AG09309 (cell line): ENCODE measurements at regions not wholly inside any gene's neighbourhood (a gene's known extent, or its start where the extent isn't known, plus 50 kb on each side); places are given as distances from the start of the nearest gene placed in this dataset.

Experiments used
- DNase-seq: peaks from one replicate; pipeline ENCODE4 v3.0.0-alpha.2; 2010; ENCODE audit warnings: low read depth
- H3K4me3 ChIP-seq: 2 replicates; pipeline ENCODE4 v1.5.1; 2011; ENCODE audit warnings: mild to moderate bottlenecking, low read depth, low read length, moderate library complexity; ENCODE audit not compliant: control insufficient read depth
- TF ChIP-seq, protein P1 (sequence below): IDR thresholded peaks from 2 replicates; pipeline ENCODE4 v1.5.1; 2011; ENCODE audit warnings: mild to moderate bottlenecking, low read depth, low read length, inconsistent platforms; ENCODE audit not compliant: insufficient read depth, control insufficient read depth; ENCODE audit errors: missing control alignments

DNA sequence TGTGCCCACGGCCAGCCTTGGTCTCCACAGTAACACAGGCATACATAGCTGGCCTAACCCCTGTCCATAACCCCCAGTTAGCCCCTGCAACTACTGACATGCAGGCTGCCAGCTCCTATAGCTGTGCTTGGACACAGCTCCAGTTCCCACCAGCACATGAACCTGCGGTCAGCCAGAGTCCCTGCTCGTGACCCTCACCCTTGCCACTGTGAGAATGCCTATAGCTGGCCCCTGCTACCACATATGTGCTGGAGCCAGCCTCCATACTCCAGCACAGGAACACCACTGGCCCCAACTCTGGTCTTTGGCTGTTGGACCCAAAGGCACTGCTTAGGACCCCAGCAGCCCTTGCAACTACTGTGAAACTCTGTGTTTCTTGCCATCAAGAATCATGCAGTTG lies 930.9 kb downstream of the ADGRL3 start:
- no peak for DNase-seq

DNA sequence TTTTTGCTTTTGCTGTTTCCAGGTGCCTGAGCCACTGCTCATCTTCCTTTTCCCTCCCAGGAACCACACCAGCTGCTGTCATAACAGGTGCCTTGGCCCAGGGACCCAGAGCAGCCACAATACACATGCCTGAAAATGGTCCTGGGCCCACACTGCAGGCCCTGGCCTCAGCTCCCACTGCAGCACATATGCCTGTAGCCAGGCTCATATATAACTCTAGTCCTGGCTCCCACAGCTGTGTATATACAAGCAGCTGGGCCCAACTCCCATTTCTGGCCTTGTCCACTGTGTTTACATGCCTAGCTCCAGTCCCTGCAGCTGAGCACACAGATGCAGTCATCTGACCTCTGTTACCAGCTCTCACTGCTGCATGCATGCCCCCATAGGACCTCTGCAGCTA lies 930.5 kb downstream of the ADGRL3 start:
- TF ChIP-seq, protein P1, sequence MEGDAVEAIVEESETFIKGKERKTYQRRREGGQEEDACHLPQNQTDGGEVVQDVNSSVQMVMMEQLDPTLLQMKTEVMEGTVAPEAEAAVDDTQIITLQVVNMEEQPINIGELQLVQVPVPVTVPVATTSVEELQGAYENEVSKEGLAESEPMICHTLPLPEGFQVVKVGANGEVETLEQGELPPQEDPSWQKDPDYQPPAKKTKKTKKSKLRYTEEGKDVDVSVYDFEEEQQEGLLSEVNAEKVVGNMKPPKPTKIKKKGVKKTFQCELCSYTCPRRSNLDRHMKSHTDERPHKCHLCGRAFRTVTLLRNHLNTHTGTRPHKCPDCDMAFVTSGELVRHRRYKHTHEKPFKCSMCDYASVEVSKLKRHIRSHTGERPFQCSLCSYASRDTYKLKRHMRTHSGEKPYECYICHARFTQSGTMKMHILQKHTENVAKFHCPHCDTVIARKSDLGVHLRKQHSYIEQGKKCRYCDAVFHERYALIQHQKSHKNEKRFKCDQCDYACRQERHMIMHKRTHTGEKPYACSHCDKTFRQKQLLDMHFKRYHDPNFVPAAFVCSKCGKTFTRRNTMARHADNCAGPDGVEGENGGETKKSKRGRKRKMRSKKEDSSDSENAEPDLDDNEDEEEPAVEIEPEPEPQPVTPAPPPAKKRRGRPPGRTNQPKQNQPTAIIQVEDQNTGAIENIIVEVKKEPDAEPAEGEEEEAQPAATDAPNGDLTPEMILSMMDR: no peak
- no peak for DNase-seq
- H3K4me3 ChIP-seq: no peak overlapping the region

More for the DNA sequence above, 930.9 kb downstream of the ADGRL3 start:
- TF ChIP-seq, protein P1: no peak
- H3K4me3 ChIP-seq: no peak overlapping the region

DNA sequence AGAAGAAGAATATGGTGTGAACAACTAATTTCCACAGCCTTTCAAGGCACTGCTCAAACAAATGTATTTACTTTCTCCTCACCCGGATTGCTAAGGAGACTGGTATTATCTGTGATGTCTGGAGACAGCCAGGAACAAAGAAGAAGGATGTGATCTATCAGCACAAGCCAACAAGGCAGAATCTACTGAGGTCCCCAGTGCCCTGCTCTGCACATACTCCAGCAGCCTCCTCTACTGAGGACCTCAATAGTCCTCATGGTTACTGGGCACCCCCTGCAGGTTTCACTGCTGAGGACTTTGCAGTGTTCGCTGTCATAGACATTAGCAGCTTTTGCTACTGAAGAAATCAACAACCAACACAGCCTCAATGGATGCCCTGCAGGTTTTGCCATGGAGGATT lies 930.1 kb downstream of the ADGRL3 start:
- no peak for DNase-seq
- no peak overlapping the region for H3K4me3 ChIP-seq
- TF ChIP-seq, protein P1: no peak
